HFFc6 (cell line): ENCODE measurements at regions not wholly inside any gene's neighbourhood (a gene's known extent, or its start where the extent isn't known, plus 50 kb on each side); places are given as distances from the start of the nearest gene placed in this dataset.

Experiments
- DNase-seq: peaks from one replicate; pipeline ENCODE4 v3.0.0-alpha.2; 2018
- H3K27ac Mint-ChIP-seq: 2 replicates; pipeline ENCODE4 v1.8.0; 2020; ENCODE audit warnings: mild to moderate bottlenecking, mixed read lengths
- H3K27me3 Mint-ChIP-seq: 2 replicates; pipeline ENCODE4 v1.8.0; 2021; ENCODE audit warnings: mild to moderate bottlenecking, moderate library complexity, mixed read lengths; ENCODE audit not compliant: insufficient read depth
- H3K36me3 Mint-ChIP-seq: 2 replicates; pipeline ENCODE4 v1.8.0; 2021; ENCODE audit warnings: low read depth, mixed read lengths
- H3K4me1 Mint-ChIP-seq: 2 replicates; pipeline ENCODE4 v1.8.0; 2020; ENCODE audit warnings: low read depth, mixed read lengths
- H3K4me3 Mint-ChIP-seq: 2 replicates; pipeline ENCODE4 v1.8.0; 2020; ENCODE audit warnings: mild to moderate bottlenecking, moderate library complexity, mixed read lengths
- H3K9me3 Mint-ChIP-seq: 2 replicates; pipeline ENCODE4 v1.8.0; 2020; ENCODE audit warnings: mild to moderate bottlenecking, mixed read lengths
- CTCF ChIP-seq: fragments of 200-600 bp; sonication (generic); IDR thresholded peaks from 2 replicates; pipeline ENCODE4 v1.5.0; 2021; ENCODE audit warnings: antibody characterized with exemption, mild to moderate bottlenecking

- Mint-ChIP-seq H3K36me3 (no peaks in the 10 kb centered on the region), H3K27ac (no peak overlapping the region), H3K27me3 (peaks cover 2% of the 10 kb centered on the region; the same call in 1 of the 2 replicates), H3K4me3 (no peak overlapping the region), H3K4me1 (no peaks in the 10 kb centered on the region), H3K9me3 (peaks cover 22% of the 10 kb centered on the region)
- no peak for TF ChIP-seq CTCF
- DNase-seq = no peak
These were observed 477.1 kb downstream of the DTHD1 start for GRCh38 chr4:36758312-36759178.

GRCh38 chr4:36761607-36762006 lies 480.2 kb downstream of the DTHD1 start:
- H3K27me3 Mint-ChIP-seq = peaks cover 2% of the 10 kb centered on the region; the same call in 1 of the 2 replicates
- H3K9me3 Mint-ChIP-seq = peaks cover 28% of the 10 kb centered on the region
- no peak for DNase-seq
- no peak overlapping the region for H3K27ac Mint-ChIP-seq
- no peak for TF ChIP-seq CTCF
- H3K4me1 Mint-ChIP-seq = no peaks in the 10 kb centered on the region
- H3K36me3 Mint-ChIP-seq = no peaks in the 10 kb centered on the region
- H3K4me3 Mint-ChIP-seq = no peak overlapping the region

GRCh38 chr4:36763814-36764213 lies 480.7 kb upstream of the NWD2 start:
- Mint-ChIP-seq H3K9me3 (peaks cover 35% of the 10 kb centered on the region), H3K4me1 (no peaks in the 10 kb centered on the region)
- DNase-seq = no peak

GRCh38 chr4:36767596-36767995 lies 476.9 kb upstream of the NWD2 start:
- H3K27me3 Mint-ChIP-seq = peaks cover 2% of the 10 kb centered on the region; the same call in 1 of the 2 replicates
- H3K36me3 Mint-ChIP-seq = no peaks in the 10 kb centered on the region
- no peak overlapping the region for H3K27ac Mint-ChIP-seq
- DNase-seq = no peak
- peaks cover 37% of the 10 kb centered on the region for H3K9me3 Mint-ChIP-seq
- no peak for TF ChIP-seq CTCF
- H3K4me1 Mint-ChIP-seq = no peaks in the 10 kb centered on the region
- H3K4me3 Mint-ChIP-seq = no peak overlapping the region

More at GRCh38 chr4:36763814-36764213, 480.7 kb upstream of the NWD2 start:
- Mint-ChIP-seq H3K4me3 (no peak overlapping the region), H3K27ac (no peak overlapping the region), H3K27me3 (no peaks in the 10 kb centered on the region), H3K36me3 (no peaks in the 10 kb centered on the region)
- no peak for TF ChIP-seq CTCF

- Mint-ChIP-seq H3K4me1 (no peaks in the 10 kb centered on the region), H3K27me3 (peaks cover 2% of the 10 kb centered on the region), H3K4me3 (no peak overlapping the region), H3K36me3 (no peaks in the 10 kb centered on the region), H3K27ac (no peak overlapping the region), H3K9me3 (peaks cover 33% of the 10 kb centered on the region)
- no peak for TF ChIP-seq CTCF
- DNase-seq = no peak
These were observed 473.0 kb upstream of the NWD2 start for GRCh38 chr4:36771411-36772153.
